Body of pancreas (tissue), 4 donors: ENCODE measurements at regions not wholly inside any gene's neighbourhood (a gene's known extent, or its start where the extent isn't known, plus 50 kb on each side); places are given as distances from the start of the nearest gene placed in this dataset.

Source experiments
- ATAC-seq: fragments of 150-250 bp; one replicate; pipeline ENCODE4 v1.9.1; 2016
- DNase-seq, 4 donors: peaks; one replicate each; pipeline ENCODE4 v3.0.0-alpha.2; 2019
- H3K27ac ChIP-seq, 4 donors: fragments of 200-600 bp; sonication (generic); 1 replicate in 3 of 4; 2 replicates in 1 of 4; pipeline versions ENCODE4 v1.5.1 to v1.6.1; 2016 to 2019; ENCODE audit warnings: mild to moderate bottlenecking in 1 of 4, mixed read lengths in 1 of 4, moderate library complexity in 1 of 4
- H3K27me3 ChIP-seq, 2 donors: fragments of 200-600 bp; sonication (generic); one replicate each; pipeline ENCODE4 v1.6.0; 2016; ENCODE audit warnings: mild to moderate bottlenecking in 1 of 2
- H3K36me3 ChIP-seq, 2 donors: fragments of 200-600 bp; sonication (generic); replicated peaks in 1 of 2; 2 replicates each; pipeline ENCODE4 v1.5.1; 2016; ENCODE audit warnings: low read depth in 2 of 2; ENCODE audit not compliant: insufficient read depth in 1 of 2
- H3K4me1 ChIP-seq: fragments of 200-600 bp; sonication (generic); one replicate; pipeline ENCODE4 v1.6.0; 2016
- H3K4me3 ChIP-seq, 2 donors: fragments of 200-600 bp; sonication (generic); 1 replicate in 1 of 2; 2 replicates in 1 of 2; pipeline ENCODE4 v1.5.1; 2016 to 2019
- H3K9me3 ChIP-seq, 3 donors: fragments of 200-600 bp; sonication (generic); 1 replicate in 2 of 3; 2 replicates in 1 of 3; pipeline ENCODE4 v1.5.1; 2016
- CTCF ChIP-seq, 7 experiments: fragments of 450-650 bp in 4 of 7; fragments of 200-600 bp in 3 of 7; sonication (generic) in 3 of 7; IDR thresholded peaks; one replicate each; pipeline ENCODE4 v1.5.1; 2016 to 2019; ENCODE audit warnings: antibody characterized with exemption in 7 of 7
- POLR2A ChIP-seq, 3 donors: fragments of 450-650 bp; IDR thresholded peaks; one replicate each; pipeline ENCODE4 v1.6.1; 2016; ENCODE audit warnings: antibody characterized with exemption in 3 of 3, mild to moderate bottlenecking in 2 of 3
- WGBS, 2 donors: methylation state at CpG; one replicate each; pipeline ENCODE4 v1.1.5; 2017; 5-methylcytosine and 5-hydroxymethylcytosine counted together
- intact Hi-C: fragments of 100-400 bp; cut with DNase I; formaldehyde crosslinking; loops from one replicate; pipeline ENCODE4 v1.15.1; 2023

GRCh38 chr5:96142184-96142781 is 180.6 kb upstream of the ELL2 start:
- Histone ChIP-seq H3K9me3 (no peaks in the 10 kb centered on the region), H3K27ac (no peak overlapping the region), H3K4me1 (peaks cover 23% of the 10 kb centered on the region), H3K4me3 (no peak overlapping the region), H3K27me3 (no peaks in the 10 kb centered on the region), H3K36me3 (no peaks in the 10 kb centered on the region)
- WGBS, 2 donors, result 88% methylated on average over 5 of the region's 5 CpGs
- TF ChIP-seq CTCF (IDR thresholded peaks at IDR 0.05) (no peak), POLR2A (IDR thresholded peaks at IDR 0.05) (no peak)
- intact Hi-C loops, result no loop called here
- no peak for DNase-seq
- no peak for ATAC-seq

GRCh38 chr5:96141749-96142148 is 180.1 kb upstream of the ELL2 start:
- no peak for TF ChIP-seq POLR2A (IDR thresholded peaks at IDR 0.05)
- no peak for TF ChIP-seq CTCF (IDR thresholded peaks at IDR 0.05)
- no peak for ATAC-seq

GRCh38 chr5:96140496-96140895 is 178.8 kb upstream of the ELL2 start:
- TF ChIP-seq CTCF (IDR thresholded peaks at IDR 0.05), result no peak
- TF ChIP-seq POLR2A (IDR thresholded peaks at IDR 0.05), result no peak
- Histone ChIP-seq H3K27ac (peak overlapping the region in 1 of 4 donors; percentile 23), H3K27me3 (no peaks in the 10 kb centered on the region), H3K4me3 (no peak overlapping the region), H3K4me1 (peaks cover 23% of the 10 kb centered on the region), H3K36me3 (no peaks in the 10 kb centered on the region), H3K9me3 (no peaks in the 10 kb centered on the region)
- DNase-seq (no peak), ATAC-seq (no peak)
- 42 to 46% methylated on average over 2 of the region's 2 CpGs for WGBS, 2 donors
- intact Hi-C loops, result no loop called here

More at GRCh38 chr5:96141749-96142148, 180.1 kb upstream of the ELL2 start:
- 72 to 73% methylated on average over 4 of the region's 4 CpGs for WGBS, 2 donors
- peaks cover 23% of the 10 kb centered on the region for H3K4me1 ChIP-seq
- intact Hi-C loops, result no loop called here
- H3K9me3 ChIP-seq, result no peaks in the 10 kb centered on the region
- H3K27ac ChIP-seq, result no peak overlapping the region
- H3K27me3 ChIP-seq, result no peaks in the 10 kb centered on the region
- no peak overlapping the region for H3K4me3 ChIP-seq
- H3K36me3 ChIP-seq, result no peaks in the 10 kb centered on the region
- no peak for DNase-seq

- H3K27me3 ChIP-seq, result no peaks in the 10 kb centered on the region
- peak overlapping the region in 1 of 4 donors; percentile 23 for H3K27ac ChIP-seq
- H3K36me3 ChIP-seq, result no peaks in the 10 kb centered on the region
- H3K9me3 ChIP-seq, result no peaks in the 10 kb centered on the region
- ATAC-seq (no peak), DNase-seq (no peak)
- intact Hi-C loops, result no loop called here
- TF ChIP-seq CTCF (IDR thresholded peaks at IDR 0.05) (no peak), POLR2A (IDR thresholded peaks at IDR 0.05) (no peak)
- WGBS, 2 donors, result 32 to 37% methylated on average over 1 of the region's 1 CpG
- H3K4me1 ChIP-seq, result peaks cover 23% of the 10 kb centered on the region
- no peak overlapping the region for H3K4me3 ChIP-seq
These were observed 178.4 kb upstream of the ELL2 start for GRCh38 chr5:96140084-96140483.

GRCh38 chr5:96134886-96135285 is 173.2 kb upstream of the ELL2 start:
- ATAC-seq, result no peak
- Histone ChIP-seq H3K4me1 (peaks cover under 1% of the 10 kb centered on the region), H3K27ac (no peak overlapping the region), H3K4me3 (no peak overlapping the region), H3K9me3 (no peaks in the 10 kb centered on the region), H3K36me3 (no peaks in the 10 kb centered on the region), H3K27me3 (no peaks in the 10 kb centered on the region)
- 87 to 93% methylated on average over 3 of the region's 3 CpGs for WGBS, 2 donors
- intact Hi-C loops, result no loop called here
- TF ChIP-seq CTCF (IDR thresholded peaks at IDR 0.05) (no peak), POLR2A (IDR thresholded peaks at IDR 0.05) (no peak)
- no peak for DNase-seq
